GM11168 (cell line): ENCODE measurements at regions not wholly inside any gene's neighbourhood (a gene's known extent, or its start where the extent isn't known, plus 50 kb on each side); places are given as distances from the start of the nearest gene placed in this dataset.

Experiments used
- in situ Hi-C: fragments of 300-500 bp; cut with MboI; formaldehyde crosslinking; loops from one replicate; pipeline ENCODE4 v1.12.0; 2022; ENCODE audit warnings: low sequenced_read_pairs; ENCODE audit not compliant: unreplicated experiment

DNA sequence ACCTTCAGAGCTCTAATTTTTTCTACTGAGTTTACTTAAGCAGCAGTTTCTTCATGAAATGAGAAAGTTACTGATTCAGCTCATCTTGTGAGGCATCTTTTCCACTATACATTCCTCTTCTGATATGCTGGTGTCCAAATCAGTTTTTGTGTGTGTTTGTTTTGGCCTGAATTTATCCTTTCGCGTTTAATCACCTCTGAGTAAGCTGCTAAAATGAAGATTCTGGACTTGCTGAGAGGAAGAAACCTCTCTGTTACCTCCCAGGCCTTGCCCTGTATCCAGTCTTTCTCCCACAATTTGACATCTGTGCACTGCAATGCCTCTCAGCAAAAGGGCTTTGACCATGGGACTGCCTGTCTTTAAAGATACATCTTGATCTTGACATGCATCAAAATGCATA lies 536.2 kb upstream of the NRSN1 start:
- in situ Hi-C loops = no loop called here

DNA sequence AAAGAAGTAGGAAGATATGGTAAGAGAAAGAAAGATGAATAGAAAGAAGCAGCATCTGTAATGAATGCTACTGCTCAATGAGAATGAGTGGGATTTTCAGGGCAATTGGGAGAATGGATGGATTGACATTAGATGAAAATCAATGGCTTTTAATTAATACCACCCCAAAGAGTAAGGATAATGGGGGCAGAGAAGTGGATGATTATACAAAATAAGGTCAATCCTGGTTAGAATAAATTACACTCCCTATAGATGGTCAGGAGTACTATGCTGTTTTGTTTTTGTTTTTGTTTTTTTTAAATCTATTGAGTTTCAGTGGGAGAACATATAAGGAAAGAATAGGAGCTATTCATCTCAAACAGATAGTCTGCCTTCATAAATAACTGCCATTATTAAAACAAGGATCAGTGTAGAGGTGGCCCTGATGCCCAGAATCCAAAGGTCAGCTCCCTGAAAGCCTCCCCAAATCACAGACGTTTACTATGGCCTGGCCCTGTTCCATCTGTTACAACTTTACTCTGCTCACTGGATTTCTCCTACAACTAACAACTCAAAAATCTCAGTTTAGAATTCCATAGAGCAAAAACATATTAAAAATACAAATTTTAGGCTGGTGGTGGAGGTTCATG lies 535.4 kb upstream of the NRSN1 start:
- in situ Hi-C loops = no loop called here

GRCh38 chr6:23591761-23592160 lies 534.3 kb upstream of the NRSN1 start:
- in situ Hi-C loops = no loop called here

GRCh38 chr6:23600118-23600517 lies 525.9 kb upstream of the NRSN1 start:
- in situ Hi-C loops = no loop called here

DNA sequence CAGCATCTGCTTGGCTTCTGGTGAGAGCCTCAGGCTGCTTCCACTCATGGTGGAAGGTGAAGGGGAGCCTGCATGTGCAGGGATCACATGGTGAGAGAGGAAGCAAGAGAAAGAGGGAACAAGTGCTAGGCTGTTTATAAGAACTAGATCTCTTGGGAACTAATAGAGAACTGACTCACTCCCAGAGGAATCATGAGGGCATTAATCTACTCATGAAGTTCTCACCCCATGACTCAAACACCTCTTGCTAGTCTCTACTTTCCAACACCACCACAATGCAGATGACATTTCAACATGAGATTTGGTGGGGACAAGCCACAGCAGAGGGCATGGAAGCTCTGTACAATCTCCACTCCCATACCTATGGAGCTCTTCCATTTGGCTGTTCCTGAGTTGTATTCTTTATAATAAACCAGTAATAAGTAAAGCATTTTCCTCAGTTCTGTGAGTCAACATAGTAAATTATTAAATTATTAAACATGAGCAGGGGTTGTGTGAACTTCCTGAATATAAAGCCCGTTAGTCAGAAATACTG lies 524.1 kb upstream of the NRSN1 start:
- in situ Hi-C loops = no loop called here

GRCh38 chr6:23608931-23609435 lies 517.0 kb upstream of the NRSN1 start:
- in situ Hi-C loops = no loop called here

DNA sequence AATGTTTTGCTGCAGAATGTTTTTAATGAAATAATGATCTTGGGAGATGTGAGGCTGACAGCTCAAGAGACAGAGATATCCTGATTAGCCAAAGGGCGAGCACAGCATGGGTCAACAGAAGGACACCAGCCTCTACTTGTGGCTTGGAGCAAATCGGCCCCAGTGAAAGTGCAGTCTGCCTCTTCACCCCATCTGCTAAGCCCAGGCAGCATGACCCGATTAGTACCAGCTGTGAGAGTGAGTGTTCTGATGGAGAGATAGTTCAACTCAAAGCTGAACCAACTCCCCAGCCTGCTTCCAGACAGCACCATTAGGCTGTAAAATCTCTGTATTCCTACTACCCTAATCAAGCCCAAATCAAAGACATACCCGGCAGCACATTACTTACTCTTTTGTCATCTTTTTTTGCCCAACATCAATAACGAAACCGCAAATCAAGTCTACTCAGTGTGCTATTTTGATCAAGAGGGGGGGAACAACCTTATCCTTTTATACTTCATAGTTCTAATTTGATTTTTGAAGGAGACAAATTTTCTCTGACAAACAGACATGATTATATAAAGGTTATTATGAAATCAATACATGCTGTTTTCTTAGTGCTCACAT lies 514.1 kb upstream of the NRSN1 start:
- in situ Hi-C loops = no loop called here

- in situ Hi-C loops = no loop called here
Observed at GRCh38 chr6:23618366-23618765, 507.6 kb upstream of the NRSN1 start.

GRCh38 chr6:23620911-23621401 lies 505.1 kb upstream of the NRSN1 start:
- in situ Hi-C loops = no loop called here

DNA sequence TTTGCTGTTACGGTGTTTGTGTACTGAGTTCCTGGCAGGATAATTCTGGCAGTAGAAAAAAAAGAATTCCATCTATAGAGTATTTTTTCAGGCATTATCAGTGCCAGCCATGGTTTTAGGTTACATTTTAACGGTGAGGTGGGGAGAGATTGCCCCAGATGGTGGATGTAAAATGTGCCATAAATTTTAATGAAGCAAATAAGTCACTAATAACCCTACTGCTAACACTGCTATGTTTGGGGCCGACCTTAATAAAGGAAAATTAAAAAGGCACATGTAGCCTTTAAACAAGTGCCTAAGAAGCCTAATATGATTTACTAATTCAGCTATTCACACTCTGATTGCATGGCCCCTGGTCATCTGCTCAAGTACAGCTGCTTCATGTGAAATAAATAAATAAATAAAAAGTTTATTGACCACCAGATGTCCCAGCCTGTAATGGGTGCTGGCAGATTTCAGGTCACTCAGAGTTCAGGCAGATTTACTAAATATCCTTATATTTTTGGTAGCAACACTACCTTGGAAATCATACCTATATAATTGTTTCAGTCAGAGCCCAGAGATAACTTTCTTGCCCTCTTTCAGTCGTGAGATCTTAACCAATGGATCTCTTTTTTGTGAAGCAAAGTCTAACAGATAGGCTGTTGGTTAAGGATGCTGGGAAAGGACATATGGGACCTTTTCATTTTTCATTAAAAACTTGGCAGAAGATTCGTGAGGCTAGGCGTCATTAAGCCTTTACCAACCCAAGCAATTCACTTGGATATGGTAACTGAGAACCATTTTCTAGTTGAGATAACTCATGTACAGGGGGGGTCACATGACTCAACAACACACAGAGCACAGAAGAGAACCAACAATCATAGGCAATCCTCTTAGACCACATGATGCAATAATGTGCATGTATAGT lies 495.0 kb upstream of the NRSN1 start:
- in situ Hi-C loops = no loop called here

DNA sequence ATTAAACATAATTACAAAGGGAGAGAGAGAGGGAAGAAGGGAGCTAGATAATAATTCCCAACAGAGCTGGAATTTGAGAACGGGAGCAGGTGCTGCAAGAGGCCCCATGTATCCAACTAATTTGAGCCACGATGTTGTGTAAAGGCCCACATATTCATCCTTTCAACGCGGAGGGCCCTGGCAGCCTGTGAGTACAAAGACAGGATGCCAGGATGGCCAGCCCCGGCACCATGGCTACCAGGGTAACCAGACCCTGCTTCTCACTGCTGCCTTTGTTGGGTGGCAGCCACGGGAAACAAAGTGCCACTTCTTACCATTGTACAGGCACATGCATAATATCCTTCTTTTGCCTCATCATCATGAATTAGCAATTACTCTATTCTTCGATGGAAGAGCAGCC lies 492.0 kb upstream of the NRSN1 start:
- in situ Hi-C loops = no loop called here

- in situ Hi-C loops = no loop called here
Observed at GRCh38 chr6:23635150-23635549, 490.9 kb upstream of the NRSN1 start.

- in situ Hi-C loops = no loop called here
Observed at GRCh38 chr6:23637296-23637695, 488.7 kb upstream of the NRSN1 start.

DNA sequence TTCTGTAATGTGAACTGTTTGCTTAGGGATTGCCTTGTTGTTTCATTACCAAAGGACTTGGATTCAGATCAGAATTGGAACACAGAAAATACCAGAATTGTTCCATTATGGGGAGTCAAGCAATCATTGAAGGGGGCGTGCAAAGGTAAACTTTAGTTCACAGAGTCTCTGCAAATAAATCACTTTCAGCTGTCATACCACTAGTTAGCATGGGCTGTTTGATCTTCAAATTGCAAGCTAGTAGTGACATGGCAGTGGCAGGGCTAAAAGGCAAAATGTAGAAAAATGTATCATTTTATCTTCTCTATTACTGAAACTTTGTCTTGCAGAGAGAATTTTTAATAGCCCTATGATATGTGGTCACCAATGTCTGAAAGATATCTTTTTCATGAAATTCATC lies 483.2 kb upstream of the NRSN1 start:
- in situ Hi-C loops = no loop called here

- in situ Hi-C loops = no loop called here
Observed at GRCh38 chr6:23647045-23647444, 479.0 kb upstream of the NRSN1 start.

- in situ Hi-C loops = no loop called here
Observed at GRCh38 chr6:23650676-23651075, 475.3 kb upstream of the NRSN1 start.

- in situ Hi-C loops = no loop called here
Observed at GRCh38 chr6:23654745-23655144, 471.3 kb upstream of the NRSN1 start.

GRCh38 chr6:23655525-23655924 lies 470.5 kb upstream of the NRSN1 start:
- in situ Hi-C loops = no loop called here

- in situ Hi-C loops = no loop called here
Observed at GRCh38 chr6:23656255-23657194, 469.5 kb upstream of the NRSN1 start.

- in situ Hi-C loops = no loop called here
Observed at GRCh38 chr6:23659125-23659524, 466.9 kb upstream of the NRSN1 start.
